Fibroblast of pulmonary artery (primary cell): ENCODE measurements at regions not wholly inside any gene's neighbourhood (a gene's known extent, or its start where the extent isn't known, plus 50 kb on each side); places are given as distances from the start of the nearest gene placed in this dataset.

ENCODE experiments used
- DNase-seq: peaks from one replicate; pipeline ENCODE4 v3.0.0-alpha.2; 2010; ENCODE audit warnings: low read depth
- H3K4me3 ChIP-seq: replicated peaks from 2 replicates; pipeline ENCODE4 v1.5.1; 2011; ENCODE audit warnings: low read depth, mild to moderate bottlenecking, control low read depth, low read length, moderate library complexity
- CTCF ChIP-seq: IDR thresholded peaks from 2 replicates; pipeline ENCODE4 v1.5.1; 2011; ENCODE audit warnings: mild to moderate bottlenecking, control low read depth, low read length, inconsistent platforms; ENCODE audit errors: missing control alignments

GRCh38 chr9:119083673-119084072, 285.6 kb downstream of the BRINP1 start:
- H3K4me3 ChIP-seq: no peak overlapping the region
- no peak for TF ChIP-seq CTCF
- no peak for DNase-seq

GRCh38 chr9:119086590-119086989, 282.6 kb downstream of the BRINP1 start:
- no peak for DNase-seq
- no peak overlapping the region for H3K4me3 ChIP-seq
- TF ChIP-seq CTCF: no peak

- TF ChIP-seq CTCF: no peak
- no peak overlapping the region for H3K4me3 ChIP-seq
- DNase-seq: no peak
Measured at GRCh38 chr9:119088002-119088547, 281.2 kb downstream of the BRINP1 start.

GRCh38 chr9:119091074-119091473, 278.2 kb downstream of the BRINP1 start:
- no peak for DNase-seq
- no peak for TF ChIP-seq CTCF

GRCh38 chr9:119092125-119092524, 277.1 kb downstream of the BRINP1 start:
- no peak for TF ChIP-seq CTCF

More at GRCh38 chr9:119091074-119091473, 278.2 kb downstream of the BRINP1 start:
- H3K4me3 ChIP-seq: no peak overlapping the region

GRCh38 chr9:119094086-119094485, 275.1 kb downstream of the BRINP1 start:
- no peak for TF ChIP-seq CTCF
- no peak overlapping the region for H3K4me3 ChIP-seq
- DNase-seq: no peak

More at GRCh38 chr9:119092125-119092524, 277.1 kb downstream of the BRINP1 start:
- no peak for DNase-seq
- H3K4me3 ChIP-seq: no peak overlapping the region

GRCh38 chr9:119095072-119095471, 274.2 kb downstream of the BRINP1 start:
- TF ChIP-seq CTCF: no peak
- no peak for DNase-seq
- H3K4me3 ChIP-seq: no peak overlapping the region
